Erythroblast (primary cell): ENCODE measurements at regions not wholly inside any gene's neighbourhood (a gene's known extent, or its start where the extent isn't known, plus 50 kb on each side); places are given as distances from the start of the nearest gene placed in this dataset.

ENCODE experiments used
- GATA1 ChIP-seq: IDR thresholded peaks from 2 replicates; pipeline ENCODE4 v1.6.1; 2011; ENCODE audit warnings: low read depth, mild to moderate bottlenecking, control low read depth, low read length, moderate library complexity
- POLR2A ChIP-seq: IDR thresholded peaks from 2 replicates; pipeline ENCODE4 v1.6.1; 2011; ENCODE audit warnings: mild to moderate bottlenecking, low read length

GRCh38 chr10:124298891-124299290 lies 119.8 kb downstream of the OAT start:
- TF ChIP-seq POLR2A = no peak
- TF ChIP-seq GATA1 = no peak
